ENCODE measurements at regions not wholly inside any gene's neighbourhood (a gene's known extent, or its start where the extent isn't known, plus 50 kb on each side); places are given as distances from the start of the nearest gene placed in this dataset.

DNA sequence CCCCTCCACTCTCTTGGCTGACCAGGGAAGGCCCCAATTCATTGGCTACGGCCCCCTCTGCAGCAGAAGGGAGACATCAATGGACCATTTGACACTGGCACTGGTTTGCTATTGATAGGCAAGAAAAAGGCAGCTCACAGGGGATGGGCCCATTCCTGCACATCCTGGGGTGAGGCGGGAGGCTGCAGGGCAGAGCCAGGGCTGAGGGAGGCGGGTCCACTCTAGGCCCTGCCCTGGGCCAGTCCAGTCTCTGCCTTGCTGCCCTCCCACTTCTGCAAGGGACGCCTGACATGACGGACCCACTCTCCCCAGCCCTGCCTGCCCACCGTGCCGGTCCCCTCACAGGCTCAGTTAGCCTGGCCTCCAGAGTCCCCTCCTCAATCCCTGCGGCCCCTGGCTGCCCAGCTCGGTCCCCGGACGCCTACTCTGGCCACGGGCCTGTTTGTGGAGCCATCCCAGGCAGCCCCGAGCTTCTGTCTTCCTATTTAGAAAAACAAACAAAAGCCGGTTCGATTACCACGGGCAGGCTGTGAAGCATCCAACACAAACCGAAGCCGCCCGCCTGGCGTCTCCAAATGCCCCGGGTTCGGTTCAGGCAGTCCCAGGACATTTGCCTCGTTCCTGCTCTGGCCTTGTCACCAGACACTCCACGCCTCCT is 160.7 kb downstream of the IRX5 start:
- TF ChIP-seq, protein P1, sequence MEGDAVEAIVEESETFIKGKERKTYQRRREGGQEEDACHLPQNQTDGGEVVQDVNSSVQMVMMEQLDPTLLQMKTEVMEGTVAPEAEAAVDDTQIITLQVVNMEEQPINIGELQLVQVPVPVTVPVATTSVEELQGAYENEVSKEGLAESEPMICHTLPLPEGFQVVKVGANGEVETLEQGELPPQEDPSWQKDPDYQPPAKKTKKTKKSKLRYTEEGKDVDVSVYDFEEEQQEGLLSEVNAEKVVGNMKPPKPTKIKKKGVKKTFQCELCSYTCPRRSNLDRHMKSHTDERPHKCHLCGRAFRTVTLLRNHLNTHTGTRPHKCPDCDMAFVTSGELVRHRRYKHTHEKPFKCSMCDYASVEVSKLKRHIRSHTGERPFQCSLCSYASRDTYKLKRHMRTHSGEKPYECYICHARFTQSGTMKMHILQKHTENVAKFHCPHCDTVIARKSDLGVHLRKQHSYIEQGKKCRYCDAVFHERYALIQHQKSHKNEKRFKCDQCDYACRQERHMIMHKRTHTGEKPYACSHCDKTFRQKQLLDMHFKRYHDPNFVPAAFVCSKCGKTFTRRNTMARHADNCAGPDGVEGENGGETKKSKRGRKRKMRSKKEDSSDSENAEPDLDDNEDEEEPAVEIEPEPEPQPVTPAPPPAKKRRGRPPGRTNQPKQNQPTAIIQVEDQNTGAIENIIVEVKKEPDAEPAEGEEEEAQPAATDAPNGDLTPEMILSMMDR (IDR thresholded peaks at IDR 0.05; ENCODE audit: borderline replicate concordance, control extremely low read depth, extremely low read depth, insufficient read depth, missing control alignments) = no peak
- DNase-seq (ENCODE audit: low spot score) = no peak
- in situ Hi-C loops (cut with MboI; ENCODE audit: low sequenced_read_pairs, unreplicated experiment) = no loop called here

DNA sequence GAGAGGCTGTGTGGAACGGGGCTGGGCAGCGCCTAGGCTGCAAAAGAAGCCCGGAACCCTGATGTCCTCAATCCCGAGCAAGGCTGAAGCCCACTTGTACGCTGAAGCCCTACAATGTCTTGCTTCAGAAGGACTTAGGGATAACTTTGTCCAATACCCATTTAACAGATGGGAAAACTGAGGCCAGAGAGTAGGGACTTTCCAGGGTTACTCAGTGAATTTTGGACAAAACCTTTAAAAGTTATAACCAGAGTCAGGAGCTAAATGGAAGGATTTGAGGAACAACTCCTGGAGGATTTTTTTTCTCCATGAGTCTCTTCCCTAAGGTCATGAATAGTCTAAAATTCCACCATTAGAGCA is 161.2 kb downstream of the IRX5 start:
- in situ Hi-C loops (cut with MboI; ENCODE audit: low sequenced_read_pairs, unreplicated experiment) = no loop called here

GRCh38 chr16:55100100-55100499 is 169.4 kb downstream of the IRX5 start:
- DNase-seq (ENCODE audit: low spot score) = no peak
- TF ChIP-seq, protein P1 (IDR thresholded peaks at IDR 0.05; ENCODE audit: borderline replicate concordance, control extremely low read depth, extremely low read depth, insufficient read depth, missing control alignments) = no peak
- in situ Hi-C loops (cut with MboI; ENCODE audit: low sequenced_read_pairs, unreplicated experiment) = no loop called here

More for the DNA sequence above, 161.2 kb downstream of the IRX5 start:
- TF ChIP-seq, protein P1 (IDR thresholded peaks at IDR 0.05; ENCODE audit: borderline replicate concordance, control extremely low read depth, extremely low read depth, insufficient read depth, missing control alignments) = no peak
- no peak for DNase-seq (ENCODE audit: low spot score)

DNA sequence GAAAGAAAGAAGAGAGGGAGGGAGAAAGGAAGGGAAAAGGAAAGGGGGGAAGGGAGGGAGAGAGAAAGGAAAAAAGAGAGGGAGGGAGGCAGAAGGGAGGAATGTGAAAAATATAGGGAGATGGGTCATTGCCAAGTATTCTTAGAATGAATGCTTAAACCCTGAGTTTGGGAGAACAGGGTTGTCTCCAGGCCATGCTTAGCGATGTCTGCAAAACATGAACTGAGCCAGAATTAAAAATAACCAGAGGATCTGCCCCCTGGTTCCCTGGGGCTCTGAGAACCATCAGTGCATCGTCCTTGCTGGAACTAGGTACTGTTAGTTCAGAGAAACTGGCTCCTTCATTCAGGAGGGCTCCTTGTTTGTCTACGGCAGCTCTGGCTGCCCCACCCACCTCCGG is 170.4 kb downstream of the IRX5 start:
- no peak for DNase-seq (ENCODE audit: low spot score)
- in situ Hi-C loops (cut with MboI; ENCODE audit: low sequenced_read_pairs, unreplicated experiment) = no loop called here
- TF ChIP-seq, protein P1 (IDR thresholded peaks at IDR 0.05; ENCODE audit: borderline replicate concordance, control extremely low read depth, extremely low read depth, insufficient read depth, missing control alignments) = no peak

GRCh38 chr16:55102077-55102476 is 171.4 kb downstream of the IRX5 start:
- no peak for DNase-seq (ENCODE audit: low spot score)
- TF ChIP-seq, protein P1 (IDR thresholded peaks at IDR 0.05; ENCODE audit: borderline replicate concordance, control extremely low read depth, extremely low read depth, insufficient read depth, missing control alignments) = no peak
- in situ Hi-C loops (cut with MboI; ENCODE audit: low sequenced_read_pairs, unreplicated experiment) = no loop called here

GRCh38 chr16:55102531-55102930 is 171.9 kb downstream of the IRX5 start:
- no peak for DNase-seq (ENCODE audit: low spot score)
- TF ChIP-seq, protein P1 (IDR thresholded peaks at IDR 0.05; ENCODE audit: borderline replicate concordance, control extremely low read depth, extremely low read depth, insufficient read depth, missing control alignments) = no peak
- in situ Hi-C loops (cut with MboI; ENCODE audit: low sequenced_read_pairs, unreplicated experiment) = no loop called here
